Karpas-422 (cell line): ENCODE measurements at regions not wholly inside any gene's neighbourhood (a gene's known extent, or its start where the extent isn't known, plus 50 kb on each side); places are given as distances from the start of the nearest gene placed in this dataset.

Experiments used
- DNase-seq: peaks from one replicate; pipeline ENCODE4 v3.0.0-alpha.2; 2015
- H2AFZ ChIP-seq: fragments of 200-600 bp; sonication (generic); 2 replicates; pipeline ENCODE4 v1.6.1; 2014; ENCODE audit warnings: antibody characterized with exemption, low read length, mixed read lengths
- H3K27ac ChIP-seq: fragments of 200-600 bp; sonication (generic); 2 replicates; pipeline ENCODE4 v1.5.1; 2014; ENCODE audit warnings: mild to moderate bottlenecking, low read length, moderate library complexity
- H3K27me3 ChIP-seq: fragments of 200-600 bp; sonication (generic); 2 replicates; pipeline ENCODE4 v1.6.1; 2014; ENCODE audit warnings: low read length, mixed read lengths
- H3K36me3 ChIP-seq: fragments of 200-600 bp; sonication (generic); 2 replicates; pipeline ENCODE4 v1.6.1; 2014; ENCODE audit warnings: low read length, mixed read lengths; ENCODE audit not compliant: insufficient read depth
- H3K4me1 ChIP-seq: fragments of 200-600 bp; sonication (generic); 2 replicates; pipeline ENCODE4 v1.6.1; 2014; ENCODE audit warnings: mild to moderate bottlenecking, low read length, mixed read lengths
- H3K4me2 ChIP-seq: fragments of 200-600 bp; sonication (generic); 2 replicates; pipeline ENCODE4 v1.6.1; 2014; ENCODE audit warnings: low read length, low read depth, mild to moderate bottlenecking; ENCODE audit not compliant: poor library complexity, severe bottlenecking
- H3K4me3 ChIP-seq: fragments of 200-600 bp; sonication (generic); 2 replicates; pipeline ENCODE4 v1.5.1; 2014; ENCODE audit warnings: mild to moderate bottlenecking, antibody characterized with exemption, low read length, mixed read lengths
- H3K79me2 ChIP-seq: fragments of 200-600 bp; sonication (generic); 2 replicates; pipeline ENCODE4 v1.6.1; 2014; ENCODE audit warnings: mild to moderate bottlenecking, low read length, mixed read lengths
- H3K9ac ChIP-seq: fragments of 200-600 bp; sonication (generic); 2 replicates; pipeline ENCODE4 v1.6.0; 2014; ENCODE audit warnings: low read length
- H3K9me2 ChIP-seq: fragments of 200-600 bp; sonication (generic), shearing (Covaris generic); replicated peaks from 2 replicates; pipeline ENCODE4 v1.6.0; 2014; ENCODE audit warnings: mild to moderate bottlenecking, low read length, moderate library complexity; ENCODE audit not compliant: insufficient read depth
- H3K9me3 ChIP-seq: fragments of 300-700, 200-600 bp; sonication (generic); 2 replicates; pipeline ENCODE4 v1.6.1; 2014; ENCODE audit warnings: low read length, mixed read lengths
- H4K20me1 ChIP-seq: fragments of 200-600 bp; sonication (generic); 2 replicates; pipeline ENCODE4 v1.6.1; 2014; ENCODE audit warnings: mild to moderate bottlenecking, antibody characterized with exemption, low read length, low read depth; ENCODE audit not compliant: insufficient read depth

GRCh38 chr14:87076922-87077321 lies 916.1 kb downstream of the GALC start:
- peak overlapping the region; percentile 32; the same call in 1 of the 2 replicates for H3K9ac ChIP-seq
- H2AFZ ChIP-seq, result no peak overlapping the region
- H3K27ac ChIP-seq, result peak overlapping the region; percentile 99
- no peaks in the 10 kb centered on the region for H4K20me1 ChIP-seq
- no peaks in the 10 kb centered on the region for H3K27me3 ChIP-seq
- no peaks in the 10 kb centered on the region for H3K9me2 ChIP-seq
- peaks cover 73% of the 10 kb centered on the region for H3K79me2 ChIP-seq
- H3K4me2 ChIP-seq, result peak overlapping the region; percentile 62
- H3K9me3 ChIP-seq, result no peaks in the 10 kb centered on the region
- peaks cover 7% of the 10 kb centered on the region; the same call in 1 of the 2 replicates for H3K36me3 ChIP-seq
- H3K4me1 ChIP-seq, result peaks cover 99% of the 10 kb centered on the region
- DNase-seq, result peak; percentile 86
- H3K4me3 ChIP-seq, result peak overlapping the region; percentile 13; the same call in 1 of the 2 replicates

GRCh38 chr14:87076146-87076545 lies 916.8 kb downstream of the GALC start:
- no peaks in the 10 kb centered on the region for H3K9me3 ChIP-seq
- no peak overlapping the region for H2AFZ ChIP-seq
- H3K79me2 ChIP-seq, result peaks cover 73% of the 10 kb centered on the region
- peak overlapping the region; percentile 31 for H3K4me3 ChIP-seq
- peak overlapping the region; percentile 99 for H3K27ac ChIP-seq
- no peak for DNase-seq
- peak overlapping the region; percentile 62 for H3K4me2 ChIP-seq
- H4K20me1 ChIP-seq, result no peaks in the 10 kb centered on the region
- H3K27me3 ChIP-seq, result no peaks in the 10 kb centered on the region
- 0 out of 2 replicates have a peak, but pooled peaks cover 2% of the 10 kb centered on the region for H3K36me3 ChIP-seq
- peaks cover 99% of the 10 kb centered on the region for H3K4me1 ChIP-seq
- H3K9me2 ChIP-seq, result no peaks in the 10 kb centered on the region
- H3K9ac ChIP-seq, result peak overlapping the region; percentile 68

- Histone ChIP-seq H3K9me3 (no peaks in the 10 kb centered on the region), H2AFZ (no peak overlapping the region), H3K36me3 (peaks cover 4% of the 10 kb centered on the region; the same call in 1 of the 2 replicates), H4K20me1 (no peaks in the 10 kb centered on the region), H3K27ac (peak overlapping the region; percentile 99), H3K4me3 (peak overlapping the region; percentile 31), H3K79me2 (peaks cover 72% of the 10 kb centered on the region), H3K9me2 (no peaks in the 10 kb centered on the region), H3K4me1 (peaks cover 100% of the 10 kb centered on the region), H3K4me2 (peak overlapping the region; percentile 62), H3K27me3 (no peaks in the 10 kb centered on the region), H3K9ac (peak overlapping the region; percentile 68)
- DNase-seq, result peak; percentile 94
Measured at GRCh38 chr14:87073880-87074570, 919.0 kb downstream of the GALC start.

DNA sequence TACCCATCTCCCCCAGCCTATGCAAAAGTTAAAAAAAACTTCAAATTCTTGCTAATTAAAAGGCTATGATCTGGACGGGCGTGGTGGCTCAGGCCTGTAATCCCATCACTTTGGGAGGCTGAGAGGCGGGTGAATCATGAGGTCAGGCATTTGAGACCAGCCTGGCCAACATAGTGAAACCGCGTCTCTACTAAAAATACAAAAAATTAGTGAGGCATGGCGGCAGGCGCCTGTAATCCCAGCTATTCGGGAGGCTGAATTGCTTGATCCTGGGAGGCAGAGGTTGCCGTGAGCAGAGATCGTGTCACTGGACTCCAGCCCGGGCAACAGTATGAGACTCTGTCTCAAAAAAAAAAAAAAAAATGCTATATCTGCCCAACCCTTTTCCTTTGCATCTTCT lies 925.4 kb downstream of the GALC start:
- peak overlapping the region; percentile 39; the same call in 1 of the 2 replicates for H3K4me3 ChIP-seq
- H3K79me2 ChIP-seq, result peaks cover 41% of the 10 kb centered on the region
- peak; percentile 94 for DNase-seq
- H3K4me2 ChIP-seq, result peak overlapping the region; percentile 73
- H3K4me1 ChIP-seq, result peaks cover 100% of the 10 kb centered on the region
- no peak overlapping the region for H2AFZ ChIP-seq
- H3K27ac ChIP-seq, result peak overlapping the region; percentile 99
- no peaks in the 10 kb centered on the region for H3K27me3 ChIP-seq
- H3K36me3 ChIP-seq, result peaks cover 16% of the 10 kb centered on the region
- H3K9ac ChIP-seq, result peak overlapping the region; percentile 76
- no peaks in the 10 kb centered on the region for H3K9me3 ChIP-seq
- no peaks in the 10 kb centered on the region for H4K20me1 ChIP-seq
- no peaks in the 10 kb centered on the region for H3K9me2 ChIP-seq

DNA sequence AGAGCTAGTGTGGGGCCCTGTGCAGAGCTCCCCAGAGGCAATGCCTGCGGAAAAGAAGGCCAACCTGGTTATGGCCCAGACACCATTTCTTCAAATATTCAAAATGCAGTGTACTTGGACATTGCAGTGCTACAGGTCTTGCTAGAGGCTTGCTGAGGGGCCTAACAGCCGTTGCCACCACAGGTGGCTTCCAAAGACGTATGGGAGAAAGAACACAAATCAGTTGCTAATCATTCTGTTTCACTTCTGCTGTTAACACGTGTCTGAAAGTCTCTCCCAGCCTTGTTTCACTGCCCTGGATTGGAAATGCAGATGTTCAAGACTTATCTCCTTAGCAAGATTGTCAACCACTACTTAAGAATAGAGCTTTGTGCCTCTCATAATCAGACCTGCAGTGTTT lies 925.9 kb downstream of the GALC start:
- no peak overlapping the region for H2AFZ ChIP-seq
- H3K79me2 ChIP-seq, result peaks cover 45% of the 10 kb centered on the region
- peak; percentile 99 for DNase-seq
- H3K9ac ChIP-seq, result peak overlapping the region; percentile 76
- peaks cover 100% of the 10 kb centered on the region for H3K4me1 ChIP-seq
- peak overlapping the region; percentile 76 for H3K4me2 ChIP-seq
- H3K9me3 ChIP-seq, result no peaks in the 10 kb centered on the region
- H3K27ac ChIP-seq, result peak overlapping the region; percentile 99
- peaks cover 21% of the 10 kb centered on the region for H3K36me3 ChIP-seq
- H4K20me1 ChIP-seq, result no peaks in the 10 kb centered on the region
- H3K27me3 ChIP-seq, result no peaks in the 10 kb centered on the region
- H3K9me2 ChIP-seq, result no peaks in the 10 kb centered on the region
- peak overlapping the region; percentile 39 for H3K4me3 ChIP-seq

DNA sequence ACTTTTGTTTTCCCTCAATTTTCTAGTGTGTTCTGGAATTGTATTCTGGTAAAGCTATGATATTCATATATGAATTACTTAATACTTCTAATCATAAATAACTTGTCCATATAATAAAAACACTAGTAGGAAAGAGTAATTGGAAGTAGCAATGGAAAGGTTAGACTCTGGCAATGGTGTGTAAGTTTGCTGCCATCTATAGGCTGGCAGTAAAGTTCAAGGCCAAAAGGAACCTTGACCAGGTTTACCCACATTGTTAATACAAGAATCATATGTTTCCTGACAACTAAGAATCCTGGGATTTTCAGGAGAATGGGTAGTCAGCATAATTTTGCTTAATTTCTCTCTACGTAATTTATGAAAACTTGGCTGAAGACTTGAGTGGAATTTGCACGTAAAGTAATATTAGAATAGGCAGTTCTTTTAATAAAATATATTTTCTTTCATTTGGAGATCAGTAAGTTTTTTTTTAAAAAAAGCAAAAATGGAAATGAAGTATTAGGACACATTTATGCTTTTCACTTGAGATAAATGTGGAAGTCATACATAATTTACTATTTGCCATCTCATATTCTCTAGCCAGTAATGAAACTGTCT lies 926.7 kb downstream of the GALC start:
- Histone ChIP-seq H3K4me2 (peak overlapping the region; percentile 76), H3K27ac (peak overlapping the region; percentile 99), H3K9me2 (no peaks in the 10 kb centered on the region), H3K9me3 (no peaks in the 10 kb centered on the region), H3K4me3 (peak overlapping the region; percentile 41), H3K36me3 (peaks cover 28% of the 10 kb centered on the region), H3K4me1 (peaks cover 100% of the 10 kb centered on the region), H3K9ac (peak overlapping the region; percentile 75), H4K20me1 (no peaks in the 10 kb centered on the region), H3K27me3 (no peaks in the 10 kb centered on the region), H2AFZ (no peak overlapping the region), H3K79me2 (peaks cover 46% of the 10 kb centered on the region)
- peak; percentile 90 for DNase-seq

- H3K9me2 ChIP-seq, result no peaks in the 10 kb centered on the region
- H2AFZ ChIP-seq, result no peak overlapping the region
- H3K27me3 ChIP-seq, result no peaks in the 10 kb centered on the region
- H3K4me2 ChIP-seq, result peak overlapping the region; percentile 76
- H3K9ac ChIP-seq, result peak overlapping the region; percentile 75
- peaks cover 34% of the 10 kb centered on the region for H3K36me3 ChIP-seq
- H3K4me1 ChIP-seq, result peaks cover 100% of the 10 kb centered on the region
- H3K79me2 ChIP-seq, result peaks cover 48% of the 10 kb centered on the region
- peak overlapping the region; percentile 99 for H3K27ac ChIP-seq
- peak; percentile 97 for DNase-seq
- H3K9me3 ChIP-seq, result no peaks in the 10 kb centered on the region
- H3K4me3 ChIP-seq, result peak overlapping the region; percentile 41
- H4K20me1 ChIP-seq, result no peaks in the 10 kb centered on the region
Measured at GRCh38 chr14:87065366-87065765, 927.6 kb downstream of the GALC start.

GRCh38 chr14:87063181-87063580 lies 929.8 kb downstream of the GALC start:
- H3K9me3 ChIP-seq, result no peaks in the 10 kb centered on the region
- no peaks in the 10 kb centered on the region for H3K27me3 ChIP-seq
- H3K9ac ChIP-seq, result peak overlapping the region; percentile 59
- H3K36me3 ChIP-seq, result peaks cover 55% of the 10 kb centered on the region
- peak overlapping the region; percentile 76 for H3K4me2 ChIP-seq
- H3K4me1 ChIP-seq, result peaks cover 100% of the 10 kb centered on the region
- peaks cover 53% of the 10 kb centered on the region for H3K79me2 ChIP-seq
- H3K27ac ChIP-seq, result peak overlapping the region; percentile 99
- DNase-seq, result peak; percentile 67
- no peaks in the 10 kb centered on the region for H4K20me1 ChIP-seq
- peak overlapping the region; percentile 60 for H3K4me3 ChIP-seq
- H2AFZ ChIP-seq, result no peak overlapping the region
- no peaks in the 10 kb centered on the region for H3K9me2 ChIP-seq
